ENCODE measurements at regions not wholly inside any gene's neighbourhood (a gene's known extent, or its start where the extent isn't known, plus 50 kb on each side); places are given as distances from the start of the nearest gene placed in this dataset.

DNA sequence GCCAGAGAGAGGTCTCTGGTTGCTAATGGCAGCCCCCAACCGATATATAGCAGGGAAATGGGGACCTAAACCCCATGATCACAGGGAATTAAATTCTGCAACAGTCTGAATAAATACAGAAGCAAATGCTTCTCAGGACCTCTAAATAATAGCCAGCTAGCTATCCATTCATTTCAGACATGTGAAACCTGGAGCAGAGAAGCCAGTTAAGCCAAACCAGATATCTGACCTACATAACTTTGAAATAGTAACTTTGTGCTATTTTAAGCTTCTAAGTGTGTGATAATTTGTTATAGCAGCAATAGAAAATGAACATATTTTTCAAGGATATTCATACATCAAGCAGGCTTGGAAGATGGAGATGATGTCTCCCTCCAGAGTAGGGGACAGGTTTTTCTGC lies 1062.9 kb upstream of the CADM2 start:
- TF ChIP-seq ZNF133 (CRISPR knock-in tag; IDR thresholded peaks at IDR 0.05) = no peak
- TF ChIP-seq TAF15 (IDR thresholded peaks at IDR 0.05; ENCODE audit: low read depth, low read length) = no peak
- no peak for TF ChIP-seq NUFIP1 (IDR thresholded peaks at IDR 0.05; ENCODE audit: partially characterized antibody)
- TF ChIP-seq SPI1 (IDR thresholded peaks at IDR 0.05; ENCODE audit: borderline replicate concordance, low read depth, low read length) = no peak
- TF ChIP-seq, protein P1, sequence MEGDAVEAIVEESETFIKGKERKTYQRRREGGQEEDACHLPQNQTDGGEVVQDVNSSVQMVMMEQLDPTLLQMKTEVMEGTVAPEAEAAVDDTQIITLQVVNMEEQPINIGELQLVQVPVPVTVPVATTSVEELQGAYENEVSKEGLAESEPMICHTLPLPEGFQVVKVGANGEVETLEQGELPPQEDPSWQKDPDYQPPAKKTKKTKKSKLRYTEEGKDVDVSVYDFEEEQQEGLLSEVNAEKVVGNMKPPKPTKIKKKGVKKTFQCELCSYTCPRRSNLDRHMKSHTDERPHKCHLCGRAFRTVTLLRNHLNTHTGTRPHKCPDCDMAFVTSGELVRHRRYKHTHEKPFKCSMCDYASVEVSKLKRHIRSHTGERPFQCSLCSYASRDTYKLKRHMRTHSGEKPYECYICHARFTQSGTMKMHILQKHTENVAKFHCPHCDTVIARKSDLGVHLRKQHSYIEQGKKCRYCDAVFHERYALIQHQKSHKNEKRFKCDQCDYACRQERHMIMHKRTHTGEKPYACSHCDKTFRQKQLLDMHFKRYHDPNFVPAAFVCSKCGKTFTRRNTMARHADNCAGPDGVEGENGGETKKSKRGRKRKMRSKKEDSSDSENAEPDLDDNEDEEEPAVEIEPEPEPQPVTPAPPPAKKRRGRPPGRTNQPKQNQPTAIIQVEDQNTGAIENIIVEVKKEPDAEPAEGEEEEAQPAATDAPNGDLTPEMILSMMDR (IDR thresholded peaks at IDR 0.05 in 2 of 3, conservative IDR thresholded peaks at IDR 0.05 in 1 of 3; ENCODE audit: insufficient read depth in 2 of 3, low read depth in 1 of 3, low read length in 3 of 3) = no peak
- no peak for TF ChIP-seq RNF2 (IDR thresholded peaks at IDR 0.05)
- TF ChIP-seq, protein P2, sequence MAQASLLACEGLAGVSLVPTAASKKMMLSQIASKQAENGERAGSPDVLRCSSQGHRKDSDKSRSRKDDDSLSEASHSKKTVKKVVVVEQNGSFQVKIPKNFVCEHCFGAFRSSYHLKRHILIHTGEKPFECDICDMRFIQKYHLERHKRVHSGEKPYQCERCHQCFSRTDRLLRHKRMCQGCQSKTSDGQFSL (CRISPR knock-in tag; IDR thresholded peaks at IDR 0.05) = no peak
- TF ChIP-seq, protein P2 (tag; IDR thresholded peaks at IDR 0.05) = no peak
- no peak for TF ChIP-seq ZNF174 (CRISPR knock-in tag; IDR thresholded peaks at IDR 0.05)

Measured in K562 (cell line).